ENCODE measurements at regions not wholly inside any gene's neighbourhood (a gene's known extent, or its start where the extent isn't known, plus 50 kb on each side); places are given as distances from the start of the nearest gene placed in this dataset.

DNA sequence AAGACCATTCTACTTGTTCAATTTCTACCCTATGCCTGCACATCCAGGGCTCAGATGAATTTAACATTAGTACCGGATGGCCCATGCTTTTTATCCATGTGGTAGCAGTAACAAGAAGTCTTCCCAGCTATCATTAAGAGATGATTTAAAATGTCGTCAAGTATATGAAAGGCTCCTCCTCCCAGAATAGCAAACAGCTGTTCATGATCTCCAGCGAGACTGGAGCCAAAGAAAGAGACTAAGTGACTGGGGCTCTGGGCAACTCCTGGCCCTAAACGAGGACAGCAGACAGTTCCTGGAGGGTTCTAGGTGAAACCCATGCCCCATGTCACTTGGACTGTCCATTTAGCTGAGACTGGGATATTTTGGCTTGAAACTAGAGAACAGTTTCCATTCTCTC is 160.8 kb downstream of the CDC5L start:
- DNase-seq = no peak
- intact Hi-C loops (cut with DNase I) = no loop called here
- no peak for TF ChIP-seq POLR2A (IDR thresholded peaks at IDR 0.05)
- no peak for TF ChIP-seq CTCF (IDR thresholded peaks at IDR 0.05)

GRCh38 chr6:44549516-44549915 is 162.0 kb downstream of the CDC5L start:
- Histone ChIP-seq H3K4me3 (no peak overlapping the region), H3K27ac (no peak overlapping the region), H3K36me3 (no peaks in the 10 kb centered on the region), H3K4me1 (no peaks in the 10 kb centered on the region), H3K27me3 (peaks cover 0 to 6% (median 0%) of the 10 kb centered on the region in 4 donors), H3K9me3 (no peaks in the 10 kb centered on the region)
- intact Hi-C loops (cut with DNase I) = no loop called here
- no peak for TF ChIP-seq POLR2A (IDR thresholded peaks at IDR 0.05)
- TF ChIP-seq CTCF (IDR thresholded peaks at IDR 0.05) = no peak
- WGBS, 2 donors = 90% methylated on average over 3 of the region's 3 CpGs
- DNase-seq = no peak

More for the DNA sequence above, 160.8 kb downstream of the CDC5L start:
- H3K27me3 ChIP-seq = peaks cover 0 to 6% (median 0%) of the 10 kb centered on the region in 4 donors
- no peaks in the 10 kb centered on the region for H3K36me3 ChIP-seq
- H3K4me1 ChIP-seq = no peaks in the 10 kb centered on the region
- WGBS, 2 donors = 57 to 67% methylated on average over 2 to 4 of the region's 4 CpGs
- no peak overlapping the region for H3K4me3 ChIP-seq
- no peak overlapping the region for H3K27ac ChIP-seq
- no peaks in the 10 kb centered on the region for H3K9me3 ChIP-seq

DNA sequence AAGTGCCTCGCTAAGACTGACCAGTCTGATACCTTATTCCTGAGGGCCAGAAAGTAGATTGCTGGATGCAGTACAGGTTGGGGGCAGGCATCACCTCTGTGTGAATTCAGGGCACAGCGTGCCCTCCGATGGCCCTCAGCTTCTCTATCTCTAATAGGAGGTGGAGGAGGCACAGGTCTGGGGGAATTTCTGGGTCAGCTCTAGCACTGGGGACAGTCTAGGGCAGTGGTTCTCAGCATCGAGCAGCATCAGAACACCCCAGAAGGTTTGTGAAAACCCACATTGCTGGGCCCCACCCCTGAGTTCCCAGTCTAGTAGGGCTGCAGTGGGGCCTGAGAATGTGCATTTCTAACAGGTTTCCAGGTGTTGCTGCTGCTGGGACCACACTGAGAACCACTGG is 166.7 kb downstream of the CDC5L start:
- no peak for DNase-seq
- TF ChIP-seq CTCF (IDR thresholded peaks at IDR 0.05) (no peak), POLR2A (IDR thresholded peaks at IDR 0.05) (no peak)
- peaks cover 0 to 12% (median 5%) of the 10 kb centered on the region in 3 donors for H3K4me1 ChIP-seq
- H3K4me3 ChIP-seq = no peak overlapping the region
- H3K9me3 ChIP-seq = no peaks in the 10 kb centered on the region
- WGBS, 2 donors = 88 to 90% methylated on average over 3 of the region's 4 CpGs
- no peaks in the 10 kb centered on the region for H3K36me3 ChIP-seq
- H3K27ac ChIP-seq = no peak overlapping the region
- intact Hi-C loops (cut with DNase I) = no loop called here
- peaks cover 0 to 6% (median 0%) of the 10 kb centered on the region in 4 donors for H3K27me3 ChIP-seq

DNA sequence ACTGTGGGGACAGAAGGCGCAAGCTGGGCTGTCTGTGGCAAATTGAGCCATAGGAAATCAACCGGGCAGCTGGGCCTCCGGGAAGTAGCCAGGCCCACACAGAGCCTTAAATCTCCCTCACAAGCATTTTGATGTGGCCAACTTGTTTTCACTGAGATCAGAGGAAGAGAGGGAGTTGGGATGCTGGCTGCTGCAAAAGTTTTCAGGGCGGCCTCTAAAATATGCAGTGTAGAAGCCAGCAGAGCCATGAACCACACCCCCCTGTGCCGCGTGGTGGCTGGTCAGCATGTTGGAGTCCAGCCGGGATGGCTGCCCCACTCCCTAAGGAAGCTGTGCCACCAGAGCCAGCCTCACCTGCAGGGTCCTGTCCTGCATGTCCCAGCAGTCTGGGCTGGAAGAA is 167.4 kb downstream of the CDC5L start:
- Histone ChIP-seq H3K4me3 (no peak overlapping the region), H3K36me3 (no peaks in the 10 kb centered on the region), H3K27ac (no peak overlapping the region), H3K4me1 (peaks cover 0 to 19% (median 9%) of the 10 kb centered on the region in 3 donors), H3K27me3 (peaks cover 0 to 6% (median 0%) of the 10 kb centered on the region in 4 donors), H3K9me3 (no peaks in the 10 kb centered on the region)
- no peak for DNase-seq
- intact Hi-C loops (cut with DNase I) = no loop called here
- TF ChIP-seq CTCF (IDR thresholded peaks at IDR 0.05) (no peak), POLR2A (IDR thresholded peaks at IDR 0.05) (no peak)
- 80 to 85% methylated on average over 7 of the region's 7 CpGs for WGBS, 2 donors

DNA sequence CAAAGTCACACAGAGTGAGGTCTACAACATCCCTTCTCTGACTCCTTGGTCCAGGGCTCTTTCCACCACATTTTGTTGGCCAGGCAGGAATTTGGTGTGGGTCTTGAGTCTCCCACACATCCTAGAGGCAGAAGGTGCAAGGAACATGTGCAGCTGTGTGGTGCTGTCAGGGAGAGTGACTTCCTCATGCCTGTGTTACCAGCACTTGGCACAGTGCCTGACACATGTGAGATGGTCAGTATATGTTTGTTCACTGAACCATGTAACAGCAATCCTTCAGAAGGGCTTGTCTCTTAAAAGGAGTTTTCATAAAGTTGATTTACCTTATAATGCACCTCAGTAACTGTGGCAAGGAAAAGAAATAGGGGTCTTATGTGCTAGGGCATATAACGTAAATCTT is 168.5 kb downstream of the CDC5L start:
- Histone ChIP-seq H3K9me3 (no peaks in the 10 kb centered on the region), H3K27ac (no peak overlapping the region), H3K4me3 (no peak overlapping the region), H3K4me1 (peaks cover 0 to 24% (median 11%) of the 10 kb centered on the region in 3 donors), H3K27me3 (peaks cover 0 to 5% (median 0%) of the 10 kb centered on the region in 4 donors), H3K36me3 (no peaks in the 10 kb centered on the region)
- intact Hi-C loops (cut with DNase I) = no loop called here
- no peak for DNase-seq
- 0 to 17% methylated on average over 1 of the region's 1 CpG for WGBS, 2 donors
- TF ChIP-seq POLR2A (IDR thresholded peaks at IDR 0.05) (no peak), CTCF (IDR thresholded peaks at IDR 0.05) (no peak)
